A549 (cell line): ENCODE measurements at regions not wholly inside any gene's neighbourhood (a gene's known extent, or its start where the extent isn't known, plus 50 kb on each side); places are given as distances from the start of the nearest gene placed in this dataset.

ENCODE experiments used
- CEBPB ChIP-seq, 2 experiments: fragments of >200 bp in 1 of 2; sonication (Bioruptor Twin) in 1 of 2; formaldehyde crosslinking in 1 of 2; IDR thresholded peaks; 2 replicates each; pipeline ENCODE4 v1.6.1; 2012 to 2016
- CHD2 ChIP-seq: fragments of 150-350 bp; IDR thresholded peaks from 2 replicates; pipeline ENCODE4 v1.6.1; 2014; ENCODE audit warnings: low read length; ENCODE audit not compliant: partially characterized antibody
- CTCF ChIP-seq: fragments of >200 bp; sonication (Bioruptor Twin); formaldehyde crosslinking; IDR thresholded peaks from 3 replicates; pipeline ENCODE4 v1.5.1; 2016
- EP300 ChIP-seq, 2 experiments: fragments of >200 bp; sonication (Bioruptor Twin); formaldehyde crosslinking; IDR thresholded peaks; 2 replicates in 1 of 2; 3 replicates in 1 of 2; pipeline ENCODE4 v1.6.1; 2016 to 2017
- HOXA7 ChIP-seq: fragments of 250-450 bp; sonication (Bioruptor Pico); IDR thresholded peaks from 2 replicates; pipeline ENCODE4 v1.5.0; 2020; ENCODE audit warnings: mild to moderate bottlenecking, moderate library complexity
- MAX ChIP-seq: IDR thresholded peaks from 2 replicates; pipeline ENCODE4 v1.6.1; 2012
- NR3C1 ChIP-seq: fragments of >200 bp; sonication (Bioruptor Twin); formaldehyde crosslinking; IDR thresholded peaks from 3 replicates; pipeline ENCODE4 v1.6.1; 2017
- PBX3 ChIP-seq: IDR thresholded peaks from 2 replicates; pipeline ENCODE4 v1.6.1; 2012
- PHF8 ChIP-seq: fragments of 200-600 bp; sonication (generic); IDR thresholded peaks from 2 replicates; pipeline ENCODE4 v1.6.1; 2016; ENCODE audit warnings: low read depth, mild to moderate bottlenecking, antibody characterized with exemption, moderate library complexity, borderline replicate concordance
- POLR2A ChIP-seq: IDR thresholded peaks from 2 replicates; pipeline ENCODE4 v1.6.1; 2012; ENCODE audit warnings: mild to moderate bottlenecking, low read length
- REST ChIP-seq: fragments of 200-600 bp; sonication (generic); IDR thresholded peaks from 2 replicates; pipeline ENCODE4 v1.6.1; 2016; ENCODE audit warnings: antibody characterized with exemption, mild to moderate bottlenecking, moderate library complexity
- RFX5 ChIP-seq: fragments of 450-650 bp; IDR thresholded peaks from 2 replicates; pipeline ENCODE4 v1.7.1; 2014; ENCODE audit warnings: antibody characterized with exemption, mild to moderate bottlenecking, moderate library complexity

GRCh38 chr2:181395851-181396250 is 61.3 kb upstream of the ITGA4 start:
- TF ChIP-seq CTCF = no peak
- TF ChIP-seq PHF8 = no peak
- no peak for TF ChIP-seq MAX
- TF ChIP-seq POLR2A = no peak
- TF ChIP-seq PBX3 = no peak
- no peak for TF ChIP-seq RFX5
- TF ChIP-seq CEBPB (IDR thresholded peaks at IDR 0.05) = no peak
- no peak for TF ChIP-seq REST
- no peak for TF ChIP-seq HOXA7
- TF ChIP-seq EP300 (IDR thresholded peaks at IDR 0.05) = no peak
- no peak for TF ChIP-seq NR3C1
- no peak for TF ChIP-seq CHD2
